K562 (cell line): ENCODE measurements at regions not wholly inside any gene's neighbourhood (a gene's known extent, or its start where the extent isn't known, plus 50 kb on each side); places are given as distances from the start of the nearest gene placed in this dataset.

ENCODE experiments used
- ATAC-seq: fragments of 200-7000 bp; cut with Tn5 transposase; 3 replicates; pipeline ENCODE4 v1.9.1; 2020; ENCODE audit warnings: moderate library complexity
- BruUV-seq: library from RNA; stranded (reverse); fragments of 400-500 nt; replicated peaks from 2 replicates; lab custom pipeline; 2021; lab: Mats Ljungman, UMichigan
- CTCF ChIA-PET: fragments of 300-600 bp; formaldehyde crosslinking; extraction: SDS; loops from one replicate; lab custom pipeline; 2021; ENCODE audit warnings: low intra/inter-chr PET ratio; lab: Yijun Ruan, JAX
- POLR2A ChIA-PET: fragments of 300-600, 350-650 bp; sonication (Branson Sonifier 250); formaldehyde crosslinking; extraction: SDS; loops from one replicate; lab custom pipeline; 2021; ENCODE audit warnings: antibody characterized with exemption, inconsistent platforms; lab: Yijun Ruan, JAX
- DNase-seq, 4 experiments: peaks; one replicate each; pipeline versions ENCODE4 v3.0.0 to v3.0.0-alpha.2; 2011 to 2018; ENCODE audit warnings: low spot score in 3 of 4, mixed read lengths in 3 of 4; ENCODE audit errors: extremely low read depth in 1 of 4
- FAIRE-seq: peaks from 2 replicates; lab custom pipeline; 2011; peaks lifted over from hg19 to GRCh38; lab: Jason Lieb, UNC
- H2AFZ ChIP-seq: 2 replicates; pipeline ENCODE4 v1.6.0; 2011; ENCODE audit warnings: low read depth, low read length, control low read depth, inconsistent platforms
- H3K27ac ChIP-seq: fragments of 200-600 bp; 3 replicates; pipeline ENCODE4 v1.8.0; 2011; ENCODE audit warnings: low read depth, mild to moderate bottlenecking, control low read depth, inconsistent platforms, low read length, moderate library complexity, mixed read lengths; ENCODE audit errors: extremely low read depth
- H3K27me3 ChIP-seq, 2 experiments: fragments of 300-600 bp in 1 of 2; 2 replicates in 1 of 2; 3 replicates in 1 of 2; pipeline versions ENCODE4 v1.6.0 to v1.8.0; 2011; ENCODE audit warnings: inconsistent platforms in 2 of 2, low read length in 2 of 2, mild to moderate bottlenecking in 1 of 2, mixed read lengths in 1 of 2, moderate library complexity in 1 of 2; ENCODE audit not compliant: control insufficient read depth in 2 of 2, insufficient read depth in 2 of 2
- H3K36me3 ChIP-seq: fragments of 300-600 bp; 3 replicates; pipeline ENCODE4 v1.8.0; 2011; ENCODE audit warnings: mild to moderate bottlenecking, low read length, inconsistent platforms; ENCODE audit not compliant: control insufficient read depth, insufficient read depth
- H3K4me1 ChIP-seq, 2 experiments: fragments of 200-600 bp in 1 of 2; replicated peaks in 1 of 2; 2 replicates in 1 of 2; 3 replicates in 1 of 2; pipeline versions ENCODE4 v1.5.1 to v1.8.0; 2011; ENCODE audit warnings: inconsistent platforms in 2 of 2, low read length in 2 of 2, mild to moderate bottlenecking in 1 of 2, mixed read lengths in 1 of 2, moderate library complexity in 1 of 2; ENCODE audit not compliant: control insufficient read depth in 2 of 2, insufficient read depth in 2 of 2
- H3K4me2 ChIP-seq: 2 replicates; pipeline ENCODE4 v1.6.1; 2011; ENCODE audit warnings: low read length, control low read depth, inconsistent platforms, mixed read lengths; ENCODE audit not compliant: insufficient read depth
- H3K4me3 ChIP-seq: fragments of 200-600 bp; sonication (generic), shearing (Covaris generic); 2 replicates; pipeline ENCODE4 v1.5.1; 2016; ENCODE audit warnings: control low read depth, inconsistent platforms
- H3K79me2 ChIP-seq: fragments of 200-600 bp; 3 replicates; pipeline ENCODE4 v1.8.0; 2011; ENCODE audit warnings: low read length, inconsistent platforms; ENCODE audit not compliant: control insufficient read depth, insufficient read depth
- H3K9ac ChIP-seq, 2 experiments: 2 replicates each; pipeline versions ENCODE4 v1.6.0 to v1.6.1; 2011; ENCODE audit warnings: low read depth in 2 of 2, low read length in 2 of 2, control low read depth in 1 of 2, inconsistent platforms in 1 of 2, mild to moderate bottlenecking in 1 of 2, mixed read lengths in 1 of 2; ENCODE audit not compliant: insufficient read depth in 1 of 2
- H3K9me1 ChIP-seq: one replicate; pipeline ENCODE4 v1.6.0; 2011; ENCODE audit warnings: inconsistent platforms, mild to moderate bottlenecking, low read length, moderate library complexity; ENCODE audit not compliant: control insufficient read depth, insufficient read depth
- H3K9me3 ChIP-seq: replicated peaks from 2 replicates; pipeline ENCODE4 v1.5.1; 2011; ENCODE audit warnings: low read depth, low read length, inconsistent platforms; ENCODE audit not compliant: control insufficient read depth, insufficient read depth
- H4K20me1 ChIP-seq: replicated peaks from 2 replicates; pipeline ENCODE4 v1.6.1; 2011; ENCODE audit warnings: low read length, inconsistent platforms, mixed read lengths; ENCODE audit not compliant: control insufficient read depth, insufficient read depth
- CREBBP ChIP-seq: IDR thresholded peaks from one replicate; pipeline ENCODE4 v1.6.1; 2012; ENCODE audit warnings: low read depth, mild to moderate bottlenecking, control low read depth, inconsistent platforms, low read length
- EHMT2 ChIP-seq: fragments of 450-650 bp; IDR thresholded peaks from 2 replicates; pipeline ENCODE4 v1.6.1; 2018; ENCODE audit warnings: antibody characterized with exemption
- HNRNPUL1 ChIP-seq: fragments of 200-400 bp; formaldehyde crosslinking; IDR thresholded peaks from 2 replicates; pipeline ENCODE4 v1.6.1; 2017; ENCODE audit warnings: low read length
- KDM4B ChIP-seq, 2 experiments: fragments of 450-650 bp in 1 of 2; sonication (generic) in 1 of 2; IDR thresholded peaks; 2 replicates each; pipeline ENCODE4 v1.6.1; 2016 to 2017; ENCODE audit warnings: borderline replicate concordance in 2 of 2, antibody characterized with exemption in 1 of 2, low read depth in 1 of 2, mild to moderate bottlenecking in 1 of 2
- MTA3 ChIP-seq: fragments of 450-650 bp; formaldehyde crosslinking; IDR thresholded peaks from 2 replicates; pipeline ENCODE4 v1.6.1; 2017; ENCODE audit warnings: mild to moderate bottlenecking, borderline replicate concordance
- MTF1 ChIP-seq: fragments of 250-450 bp; sonication (Bioruptor Pico); IDR thresholded peaks from 2 replicates; pipeline ENCODE4 v1.9.0; 2021; ENCODE audit warnings: moderate library complexity, mild to moderate bottlenecking, inconsistent platforms, borderline replicate concordance
- NFIC ChIP-seq: fragments of 450-650 bp; IDR thresholded peaks from 2 replicates; pipeline ENCODE4 v1.6.1; 2017; ENCODE audit warnings: mild to moderate bottlenecking, inconsistent platforms
- NR2F6 ChIP-seq: fragments of 450-650 bp; formaldehyde crosslinking; IDR thresholded peaks from 2 replicates; pipeline ENCODE4 v1.4.0; 2020; ENCODE audit warnings: mild to moderate bottlenecking
- RFX5 ChIP-seq: IDR thresholded peaks from 2 replicates; pipeline ENCODE4 v1.6.1; 2011; ENCODE audit warnings: low read depth, mild to moderate bottlenecking, improper control_type of control experiment, low read length
- SP2 ChIP-seq: IDR thresholded peaks from 2 replicates; pipeline ENCODE4 v1.6.1; 2011; ENCODE audit warnings: mild to moderate bottlenecking, low read depth, low read length, moderate library complexity; ENCODE audit not compliant: poor library complexity, severe bottlenecking; ENCODE audit errors: extremely low read depth
- ZNF124 ChIP-seq: sonication (generic); formaldehyde crosslinking; IDR thresholded peaks from 2 replicates; pipeline ENCODE4 v1.8.1; 2022; ENCODE audit warnings: missing genetic modification reagents
- ZNF253 ChIP-seq: fragments of 250-450 bp; sonication (Bioruptor Pico); conservative IDR thresholded peaks from 2 replicates; pipeline ENCODE4 v1.6.1; 2021; ENCODE audit warnings: mild to moderate bottlenecking
- ZNF384 ChIP-seq: IDR thresholded peaks from 2 replicates; pipeline ENCODE4 v1.6.1; 2012; ENCODE audit warnings: low read depth, low read length, improper control_type of control experiment
- ZNF79 ChIP-seq: fragments of 250-450 bp; sonication (Bioruptor Pico); IDR thresholded peaks from 2 replicates; pipeline ENCODE4 v1.4.0; 2020; ENCODE audit warnings: low read depth, mild to moderate bottlenecking, moderate library complexity
- WGBS: fragments of 100-300 bp; shearing (Covaris generic); methylation state at CpG from one replicate; pipeline ENCODE4 v1.1.6; 2016; ENCODE audit warnings: low coverage, mixed read lengths; ENCODE audit not compliant: insufficient coverage; ENCODE audit errors: missing lambda C conversion rate; 5-methylcytosine and 5-hydroxymethylcytosine counted together
- in situ Hi-C: fragments of 300-500 bp; cut with MboI; formaldehyde crosslinking; loops from 4 replicates; pipeline ENCODE4 v1.15.0; 2018; ENCODE audit warnings: inconsistent platforms, mixed read lengths
- intact Hi-C: fragments of 100-400 bp; cut with micrococcal nuclease; formaldehyde crosslinking; loops from 2 replicates; pipeline ENCODE4 v1.14.2; 2022
- TF ChIP-seq, protein P1 (sequence below): fragments of 450-650 bp; formaldehyde crosslinking; IDR thresholded peaks from 2 replicates; pipeline ENCODE4 v1.4.0; 2020; ENCODE audit warnings: mild to moderate bottlenecking, moderate library complexity
- TF ChIP-seq, protein P2 (sequence below): fragments of 250-450 bp; sonication (Bioruptor Pico); IDR thresholded peaks from 2 replicates; pipeline ENCODE4 v1.8.0; 2021; ENCODE audit warnings: borderline replicate concordance, mild to moderate bottlenecking, moderate library complexity; ENCODE audit not compliant: poor library complexity, severe bottlenecking
- TF ChIP-seq, protein P3 (sequence below): fragments of 450-650 bp; IDR thresholded peaks from one replicate; pipeline ENCODE4 v1.6.1; 2018; ENCODE audit warnings: mild to moderate bottlenecking, moderate library complexity; ENCODE audit not compliant: partially characterized antibody

DNA sequence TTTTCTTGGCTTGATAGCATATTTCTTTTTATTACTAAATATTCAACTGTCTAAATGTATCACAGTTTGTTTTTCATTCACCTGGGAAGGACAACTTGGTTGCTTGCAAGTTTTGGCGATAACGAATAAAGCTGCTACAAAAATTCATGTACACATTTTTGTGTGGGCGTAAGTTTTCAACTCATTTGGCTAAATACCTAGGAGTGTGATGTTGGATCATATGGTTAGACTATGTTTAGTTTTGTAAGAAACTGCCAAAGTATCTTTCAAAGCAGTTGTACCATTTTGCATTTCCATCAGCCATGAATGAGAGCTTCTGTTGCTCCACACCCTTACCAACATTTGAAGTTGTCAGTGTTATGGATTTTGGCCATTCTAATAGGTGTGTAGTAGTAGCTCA is 428.0 kb downstream of the ACTL7B start:
- ChIA-PET POLR2A (interaction anchor here (1.1 kb wide), 1 partner anchor 23 kb away, joined by 3 read pairs; no protein-coding TSS in a partner anchor), CTCF (no interaction called here)
- ATAC-seq: no peak
- Histone ChIP-seq H3K27ac (no peak overlapping the region), H3K9ac (no peak overlapping the region), H3K36me3 (no peaks in the 10 kb centered on the region), H3K9me3 (no peaks in the 10 kb centered on the region), H3K4me1 (no peaks in the 10 kb centered on the region), H3K4me3 (no peak overlapping the region), H3K4me2 (no peak overlapping the region), H4K20me1 (no peaks in the 10 kb centered on the region), H3K27me3 (no peaks in the 10 kb centered on the region), H3K9me1 (no peaks in the 10 kb centered on the region), H2AFZ (no peak overlapping the region), H3K79me2 (no peaks in the 10 kb centered on the region)
- intact Hi-C loops: no loop called here
- no peak for DNase-seq
- BruUV-seq: no TSS peak
- no peak for FAIRE-seq
- TF ChIP-seq, protein P1, sequence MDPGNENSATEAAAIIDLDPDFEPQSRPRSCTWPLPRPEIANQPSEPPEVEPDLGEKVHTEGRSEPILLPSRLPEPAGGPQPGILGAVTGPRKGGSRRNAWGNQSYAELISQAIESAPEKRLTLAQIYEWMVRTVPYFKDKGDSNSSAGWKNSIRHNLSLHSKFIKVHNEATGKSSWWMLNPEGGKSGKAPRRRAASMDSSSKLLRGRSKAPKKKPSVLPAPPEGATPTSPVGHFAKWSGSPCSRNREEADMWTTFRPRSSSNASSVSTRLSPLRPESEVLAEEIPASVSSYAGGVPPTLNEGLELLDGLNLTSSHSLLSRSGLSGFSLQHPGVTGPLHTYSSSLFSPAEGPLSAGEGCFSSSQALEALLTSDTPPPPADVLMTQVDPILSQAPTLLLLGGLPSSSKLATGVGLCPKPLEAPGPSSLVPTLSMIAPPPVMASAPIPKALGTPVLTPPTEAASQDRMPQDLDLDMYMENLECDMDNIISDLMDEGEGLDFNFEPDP (CRISPR knock-in tag): no peak
- TF ChIP-seq ZNF124 (no peak), NR2F6 (CRISPR knock-in tag) (no peak), MTA3 (no peak), ZNF253 (no peak), RFX5 (no peak), SP2 (no peak), MTF1 (no peak), ZNF384 (no peak), HNRNPUL1 (no peak), EHMT2 (no peak), NFIC (no peak), ZNF79 (CRISPR knock-in tag) (no peak), CREBBP (no peak), KDM4B (IDR thresholded peaks at IDR 0.05; ENCODE audit: borderline replicate concordance in 2 of 2, low read depth in 1 of 2) (no peak)
- TF ChIP-seq, protein P2, sequence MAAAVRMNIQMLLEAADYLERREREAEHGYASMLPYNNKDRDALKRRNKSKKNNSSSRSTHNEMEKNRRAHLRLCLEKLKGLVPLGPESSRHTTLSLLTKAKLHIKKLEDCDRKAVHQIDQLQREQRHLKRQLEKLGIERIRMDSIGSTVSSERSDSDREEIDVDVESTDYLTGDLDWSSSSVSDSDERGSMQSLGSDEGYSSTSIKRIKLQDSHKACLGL (CRISPR knock-in tag): no peak
- TF ChIP-seq, protein P3, sequence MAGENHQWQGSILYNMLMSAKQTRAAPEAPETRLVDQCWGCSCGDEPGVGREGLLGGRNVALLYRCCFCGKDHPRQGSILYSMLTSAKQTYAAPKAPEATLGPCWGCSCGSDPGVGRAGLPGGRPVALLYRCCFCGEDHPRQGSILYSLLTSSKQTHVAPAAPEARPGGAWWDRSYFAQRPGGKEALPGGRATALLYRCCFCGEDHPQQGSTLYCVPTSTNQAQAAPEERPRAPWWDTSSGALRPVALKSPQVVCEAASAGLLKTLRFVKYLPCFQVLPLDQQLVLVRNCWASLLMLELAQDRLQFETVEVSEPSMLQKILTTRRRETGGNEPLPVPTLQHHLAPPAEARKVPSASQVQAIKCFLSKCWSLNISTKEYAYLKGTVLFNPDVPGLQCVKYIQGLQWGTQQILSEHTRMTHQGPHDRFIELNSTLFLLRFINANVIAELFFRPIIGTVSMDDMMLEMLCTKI: no peak
- 2% methylated on average over 3 of the region's 3 CpGs for WGBS
- in situ Hi-C loops: no loop called here
